ENCODE measurements at regions not wholly inside any gene's neighbourhood (a gene's known extent, or its start where the extent isn't known, plus 50 kb on each side); places are given as distances from the start of the nearest gene placed in this dataset.

GRCh38 chr3:14600075-14600474 is 51.5 kb upstream of the CCDC174 start:
- no peak for TF ChIP-seq CTCF (optimal IDR thresholded peaks at IDR 0.05 in 1 of 3, IDR thresholded peaks at IDR 0.05 in 1 of 3, conservative IDR thresholded peaks at IDR 0.05 in 1 of 3; ENCODE audit: extremely low read depth in 1 of 3, insufficient read depth in 2 of 3, low read length in 3 of 3)
- no peak for TF ChIP-seq EZH2 (IDR thresholded peaks at IDR 0.05; ENCODE audit: low read length)

Measured in keratinocyte (primary cell).